Neural progenitor cell (in vitro differentiated cells): ENCODE measurements at regions not wholly inside any gene's neighbourhood (a gene's known extent, or its start where the extent isn't known, plus 50 kb on each side); places are given as distances from the start of the nearest gene placed in this dataset.

ENCODE experiments used
- DNase-seq: peaks from one replicate; pipeline ENCODE4 v3.0.0-alpha.2; 2016; ENCODE audit warnings: low spot score
- H2AFZ ChIP-seq: fragments of 200-600 bp; sonication (generic); replicated peaks from 2 replicates; pipeline ENCODE4 v1.6.1; 2016; ENCODE audit warnings: antibody characterized with exemption
- H3F3A ChIP-seq: fragments of 200-600 bp; sonication (generic); 2 replicates; pipeline ENCODE4 v1.6.1; 2016; ENCODE audit warnings: antibody characterized with exemption, low read depth
- H3K27ac ChIP-seq: fragments of 200-600 bp; sonication (generic); 2 replicates; pipeline ENCODE4 v1.5.1; 2016; ENCODE audit warnings: mild to moderate bottlenecking
- H3K27me3 ChIP-seq: fragments of 200-600 bp; sonication (generic); 2 replicates; pipeline ENCODE4 v1.6.1; 2016; ENCODE audit warnings: mild to moderate bottlenecking, moderate library complexity
- H3K36me3 ChIP-seq: fragments of 200-600 bp; sonication (generic); 2 replicates; pipeline ENCODE4 v1.5.1; 2016
- H3K4me1 ChIP-seq: fragments of 200-600 bp; sonication (generic); 2 replicates; pipeline ENCODE4 v1.6.1; 2016; ENCODE audit warnings: mixed run types
- H3K4me2 ChIP-seq: fragments of 200-600 bp; sonication (generic); 2 replicates; pipeline ENCODE4 v1.6.1; 2016
- H3K4me3 ChIP-seq: fragments of 200-600 bp; sonication (generic); 2 replicates; pipeline ENCODE4 v1.5.1; 2016
- H3K79me2 ChIP-seq: fragments of 200-600 bp; sonication (generic); 2 replicates; pipeline ENCODE4 v1.6.1; 2016; ENCODE audit warnings: low read depth
- H3K9ac ChIP-seq: fragments of 200-600 bp; sonication (generic); 2 replicates; pipeline ENCODE4 v1.6.1; 2016
- H3K9me3 ChIP-seq: fragments of 200-600 bp; sonication (generic); 2 replicates; pipeline ENCODE4 v1.5.1; 2016; ENCODE audit warnings: low read depth
- H4K20me1 ChIP-seq: fragments of 200-600 bp; sonication (generic); 2 replicates; pipeline ENCODE4 v1.6.1; 2016; ENCODE audit warnings: low read depth
- H3K27ac Mint-ChIP-seq: 3 replicates; pipeline ENCODE4 v1.8.0; 2021; ENCODE audit warnings: mixed read lengths
- H3K27me3 Mint-ChIP-seq: 2 replicates; pipeline ENCODE4 v1.8.0; 2022; ENCODE audit warnings: low read depth, mild to moderate bottlenecking, inconsistent platforms, moderate library complexity, mixed read lengths; ENCODE audit not compliant: insufficient read depth
- H3K36me3 Mint-ChIP-seq: 3 replicates; pipeline ENCODE4 v1.8.0; 2021; ENCODE audit warnings: mixed read lengths
- H3K4me1 Mint-ChIP-seq: 3 replicates; pipeline ENCODE4 v1.8.0; 2021; ENCODE audit warnings: mixed read lengths
- H3K4me3 Mint-ChIP-seq: 3 replicates; pipeline ENCODE4 v1.8.0; 2021; ENCODE audit warnings: mild to moderate bottlenecking, moderate library complexity, mixed read lengths
- H3K9me3 Mint-ChIP-seq: 3 replicates; pipeline ENCODE4 v1.8.0; 2020; ENCODE audit warnings: mixed read lengths
- CTCF ChIP-seq: fragments of 200-600 bp; sonication (generic); IDR thresholded peaks from 2 replicates; pipeline ENCODE4 v1.5.1; 2017; ENCODE audit warnings: antibody characterized with exemption, mild to moderate bottlenecking
- EZH2 ChIP-seq: fragments of 200-600 bp; sonication (generic); IDR thresholded peaks from 2 replicates; pipeline ENCODE4 v1.6.1; 2017; ENCODE audit warnings: antibody characterized with exemption, mild to moderate bottlenecking, moderate library complexity
- EZH2phosphoT487 ChIP-seq: fragments of 200-600 bp; sonication (generic); IDR thresholded peaks from 2 replicates; pipeline ENCODE4 v1.6.1; 2017; ENCODE audit warnings: antibody characterized with exemption

- no peak for DNase-seq
- Mint-ChIP-seq H3K9me3 (no peaks in the 10 kb centered on the region), H3K4me1 (no peaks in the 10 kb centered on the region), H3K36me3 (no peaks in the 10 kb centered on the region), H3K27ac (no peak overlapping the region), H3K4me3 (no peak overlapping the region), H3K27me3 (peaks cover 3% of the 10 kb centered on the region)
- no peak overlapping the region for H2AFZ ChIP-seq
- H3K4me2 ChIP-seq, result no peak overlapping the region
- no peaks in the 10 kb centered on the region for H3K36me3 ChIP-seq
- no peaks in the 10 kb centered on the region for H3F3A ChIP-seq
- no peak overlapping the region for H3K27ac ChIP-seq
- no peaks in the 10 kb centered on the region for H3K79me2 ChIP-seq
- H3K27me3 ChIP-seq, result no peaks in the 10 kb centered on the region
- no peak overlapping the region for H3K4me3 ChIP-seq
- H3K4me1 ChIP-seq, result no peaks in the 10 kb centered on the region
- no peaks in the 10 kb centered on the region for H4K20me1 ChIP-seq
- TF ChIP-seq CTCF (no peak), EZH2phosphoT487 (no peak), EZH2 (no peak)
- no peaks in the 10 kb centered on the region for H3K9me3 ChIP-seq
- no peak overlapping the region for H3K9ac ChIP-seq
Observed at GRCh38 chr3:107453504-107453903, 69.3 kb upstream of the BBX start.

DNA sequence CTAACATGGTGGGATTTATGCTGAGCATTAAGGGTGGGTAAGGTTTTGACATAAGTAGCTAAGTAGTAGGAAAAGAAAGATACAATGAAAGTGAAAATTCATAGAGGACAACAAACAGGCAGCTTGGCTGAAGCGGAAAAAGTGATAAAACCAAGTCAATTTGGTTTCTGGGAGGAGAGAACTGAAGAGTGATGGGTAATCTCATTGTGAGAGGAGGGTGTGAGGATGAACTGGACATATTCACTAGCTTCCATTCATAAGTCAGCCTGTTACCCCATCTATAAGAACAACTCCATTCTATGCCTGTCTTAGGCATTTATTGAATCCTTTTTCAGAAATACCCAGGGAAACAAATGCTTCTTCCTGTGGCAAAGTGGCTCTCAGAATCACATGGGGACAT, 67.1 kb upstream of the BBX start:
- no peaks in the 10 kb centered on the region for H3K4me1 Mint-ChIP-seq
- Histone ChIP-seq H3F3A (no peaks in the 10 kb centered on the region), H4K20me1 (no peaks in the 10 kb centered on the region), H3K27ac (no peak overlapping the region), H3K9ac (no peak overlapping the region), H3K27me3 (no peaks in the 10 kb centered on the region), H3K4me1 (no peaks in the 10 kb centered on the region), H3K4me2 (no peak overlapping the region), H2AFZ (no peak overlapping the region), H3K4me3 (no peak overlapping the region), H3K79me2 (no peaks in the 10 kb centered on the region), H3K36me3 (no peaks in the 10 kb centered on the region), H3K9me3 (no peaks in the 10 kb centered on the region)
- H3K4me3 Mint-ChIP-seq, result no peak overlapping the region
- TF ChIP-seq EZH2 (no peak), EZH2phosphoT487 (no peak), CTCF (no peak)
- peaks cover 3% of the 10 kb centered on the region for H3K27me3 Mint-ChIP-seq
- H3K36me3 Mint-ChIP-seq, result no peaks in the 10 kb centered on the region
- DNase-seq, result no peak
- no peak overlapping the region for H3K27ac Mint-ChIP-seq
- H3K9me3 Mint-ChIP-seq, result no peaks in the 10 kb centered on the region

DNA sequence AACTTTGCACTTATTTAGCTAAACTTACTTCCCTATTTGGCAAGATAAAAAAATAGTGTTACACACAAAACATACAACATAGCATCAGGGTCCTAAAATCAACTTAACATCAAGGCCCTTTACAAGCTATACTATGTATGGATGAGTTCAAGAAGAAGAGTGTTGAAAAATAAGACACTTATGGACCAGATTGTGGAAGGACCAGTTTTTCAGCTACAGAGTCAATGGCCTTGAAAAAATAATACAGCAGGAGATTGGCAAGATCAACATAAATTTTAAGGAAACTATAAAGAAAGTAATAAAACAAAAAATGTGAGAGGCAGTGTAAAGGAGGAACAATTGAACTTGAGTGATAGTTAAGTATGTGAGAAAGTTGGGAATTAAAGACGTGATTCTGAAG, 66.3 kb upstream of the BBX start:
- no peaks in the 10 kb centered on the region for H3K9me3 Mint-ChIP-seq
- H3K27me3 Mint-ChIP-seq, result peaks cover 3% of the 10 kb centered on the region
- Histone ChIP-seq H2AFZ (no peak overlapping the region), H3K4me3 (no peak overlapping the region), H3K9me3 (no peaks in the 10 kb centered on the region), H3K36me3 (no peaks in the 10 kb centered on the region), H3K27ac (no peak overlapping the region), H3K27me3 (no peaks in the 10 kb centered on the region), H3K4me1 (no peaks in the 10 kb centered on the region), H3K4me2 (no peak overlapping the region), H3K9ac (no peak overlapping the region), H3K79me2 (no peaks in the 10 kb centered on the region), H4K20me1 (no peaks in the 10 kb centered on the region), H3F3A (no peaks in the 10 kb centered on the region)
- H3K27ac Mint-ChIP-seq, result no peak overlapping the region
- no peaks in the 10 kb centered on the region for H3K4me1 Mint-ChIP-seq
- no peak overlapping the region for H3K4me3 Mint-ChIP-seq
- no peak for DNase-seq
- no peak for TF ChIP-seq CTCF
- TF ChIP-seq EZH2, result no peak
- no peak for TF ChIP-seq EZH2phosphoT487
- H3K36me3 Mint-ChIP-seq, result no peaks in the 10 kb centered on the region

- H3K9me3 ChIP-seq, result no peaks in the 10 kb centered on the region
- peaks cover 4% of the 10 kb centered on the region for H3K4me1 ChIP-seq
- no peaks in the 10 kb centered on the region for H3F3A ChIP-seq
- DNase-seq, result no peak
- H3K27me3 Mint-ChIP-seq, result peaks cover 3% of the 10 kb centered on the region
- H3K27ac Mint-ChIP-seq, result no peak overlapping the region
- no peak overlapping the region for H3K4me2 ChIP-seq
- no peak overlapping the region for H3K27ac ChIP-seq
- H3K9ac ChIP-seq, result no peak overlapping the region
- TF ChIP-seq EZH2 (no peak), CTCF (no peak)
- H2AFZ ChIP-seq, result no peak overlapping the region
- no peaks in the 10 kb centered on the region for H3K36me3 ChIP-seq
- H3K4me1 Mint-ChIP-seq, result peaks cover 2% of the 10 kb centered on the region
- no peaks in the 10 kb centered on the region for H3K36me3 Mint-ChIP-seq
- H3K4me3 Mint-ChIP-seq, result no peak overlapping the region
- no peak overlapping the region for H3K4me3 ChIP-seq
- no peaks in the 10 kb centered on the region for H3K9me3 Mint-ChIP-seq
- no peaks in the 10 kb centered on the region for H4K20me1 ChIP-seq
- H3K79me2 ChIP-seq, result no peaks in the 10 kb centered on the region
- H3K27me3 ChIP-seq, result no peaks in the 10 kb centered on the region
Observed at GRCh38 chr3:107458871-107459270, 63.9 kb upstream of the BBX start.
